GM18499 (cell line): ENCODE measurements at regions not wholly inside any gene's neighbourhood (a gene's known extent, or its start where the extent isn't known, plus 50 kb on each side); places are given as distances from the start of the nearest gene placed in this dataset.
A peak's percentile ranks its signal among the peaks of the same experiment; 100 is the strongest.

Experiments used
- ATAC-seq: cut with Tn5 transposase; IDR thresholded peaks from one replicate; pipeline ENCODE4 v1.9.1; 2021; ENCODE audit warnings: moderate number of reproducible peaks; ENCODE audit not compliant: insufficient read depth, unreplicated experiment

DNA sequence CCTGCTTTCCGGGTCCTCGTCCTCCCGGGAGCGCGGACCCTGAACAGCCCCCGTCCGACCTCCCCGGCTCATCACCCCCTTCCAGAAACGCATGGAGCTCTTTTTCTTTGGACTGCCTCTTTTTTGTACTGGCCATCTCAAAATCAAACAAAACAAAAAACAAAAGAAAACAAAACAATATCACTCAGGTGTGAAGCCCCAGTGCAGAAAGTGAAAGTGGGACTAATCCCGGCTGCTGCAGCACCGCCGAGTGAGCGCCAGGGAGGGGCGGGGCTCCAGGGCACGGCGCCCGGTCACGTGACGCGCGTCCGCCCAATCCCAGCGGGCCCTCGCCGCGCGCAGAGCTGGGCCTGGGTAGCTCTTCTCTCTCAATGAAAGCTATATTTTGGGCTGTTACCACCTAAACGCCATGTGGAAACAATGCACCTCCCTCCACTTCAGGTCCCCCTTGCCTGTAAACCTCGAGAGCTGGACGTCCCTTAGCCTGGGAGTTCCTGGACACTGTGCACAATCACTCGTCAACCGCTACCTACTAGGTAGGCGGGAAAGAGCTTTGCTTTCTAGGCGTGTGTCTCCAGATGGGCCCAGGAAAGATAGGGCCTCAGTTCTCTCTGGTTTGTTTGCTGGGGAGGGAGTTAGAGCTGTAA is 93.7 kb upstream of the PRDM1 start:
- peak; percentile 54 for ATAC-seq

DNA sequence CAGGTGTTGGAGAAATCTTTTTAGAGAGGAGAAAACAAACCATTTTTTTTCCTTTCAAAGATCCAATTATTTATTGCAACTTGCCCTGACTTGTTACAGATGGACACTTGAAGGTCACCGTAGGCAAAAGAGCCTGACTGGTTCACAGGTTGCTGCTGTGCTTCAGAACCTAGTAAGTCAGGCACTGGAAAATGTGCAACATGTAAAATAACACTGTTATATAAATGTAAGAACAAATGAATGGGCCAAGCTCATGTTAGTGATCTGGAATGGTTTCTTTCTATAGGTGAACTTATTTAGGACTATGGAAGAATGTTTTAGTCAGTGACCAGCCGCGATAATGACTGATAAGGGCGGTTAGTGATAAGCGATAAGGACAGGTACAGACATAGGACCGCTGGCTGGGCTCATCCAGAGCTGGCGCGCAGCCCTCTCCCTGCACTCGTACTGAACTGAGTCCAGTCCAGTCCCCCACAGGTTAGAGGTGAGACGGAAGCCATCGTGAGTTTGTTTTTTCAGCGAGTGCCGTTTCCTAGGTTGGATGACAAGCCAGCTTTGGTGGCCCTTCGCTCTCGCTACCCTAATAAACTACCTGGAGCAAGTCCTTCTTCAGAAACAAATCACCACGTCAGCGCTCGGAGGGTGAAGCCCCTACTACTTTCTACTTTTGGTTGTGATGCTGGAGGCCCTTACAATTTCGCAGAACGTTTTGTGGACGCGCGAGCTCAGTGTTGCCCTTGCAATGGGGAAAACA is 94.4 kb upstream of the PRDM1 start:
- ATAC-seq = peak; percentile 24

- ATAC-seq = no peak
Measured at GRCh38 chr6:105990151-105990550, 96.0 kb upstream of the PRDM1 start.

DNA sequence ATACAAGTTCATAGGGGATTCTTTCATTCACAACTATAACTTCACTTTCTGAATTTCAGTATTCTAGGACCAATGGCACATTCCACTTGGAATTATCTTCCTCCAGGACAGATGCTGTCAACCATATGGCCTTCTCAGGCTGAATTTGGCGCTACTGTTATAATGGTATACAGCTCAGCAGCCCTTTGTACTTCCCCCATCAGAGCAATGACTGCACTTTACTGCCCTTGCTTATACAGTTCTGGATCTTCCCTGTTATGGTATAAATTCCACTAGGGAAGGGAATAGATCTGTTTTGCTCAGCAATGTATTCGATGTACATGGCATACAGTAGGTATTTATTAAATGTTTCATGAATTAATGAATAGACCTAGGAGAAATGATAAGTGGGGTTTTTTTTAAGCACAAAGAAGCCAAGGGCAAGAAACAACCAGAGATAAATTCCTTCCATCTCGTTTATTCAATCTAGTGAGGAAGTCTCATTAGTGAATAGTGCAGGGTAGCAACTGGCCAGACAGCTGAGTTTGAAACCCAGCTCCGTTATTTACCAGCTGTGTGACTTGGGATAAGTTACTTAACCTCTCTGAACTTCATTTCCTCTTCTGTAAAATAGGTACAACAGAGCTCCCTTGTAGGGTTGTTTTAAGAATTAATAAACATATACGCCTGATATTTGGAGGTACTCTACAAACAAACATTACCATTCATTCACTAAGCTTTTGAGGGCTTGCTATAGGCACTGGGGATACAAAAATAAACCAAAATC is 97.1 kb upstream of the PRDM1 start:
- no peak for ATAC-seq

DNA sequence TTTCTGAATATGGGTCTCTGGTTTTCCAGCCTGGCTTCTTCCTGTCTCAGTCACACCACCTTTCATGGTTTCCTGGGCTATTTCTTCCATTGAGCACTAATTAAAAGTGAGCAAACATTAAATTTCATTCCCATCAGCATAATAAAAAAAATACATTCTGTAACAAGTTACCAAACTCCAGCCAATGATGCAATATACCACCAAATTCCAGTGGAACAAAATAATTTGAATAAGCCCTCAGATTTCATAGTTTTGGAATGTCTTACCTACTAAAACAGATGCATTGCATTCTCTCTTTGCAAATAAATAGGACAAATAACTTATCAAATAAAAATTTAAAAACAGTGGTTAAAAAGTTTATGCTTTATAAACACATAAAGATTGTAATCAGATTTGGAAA is 97.8 kb upstream of the PRDM1 start:
- ATAC-seq = no peak

DNA sequence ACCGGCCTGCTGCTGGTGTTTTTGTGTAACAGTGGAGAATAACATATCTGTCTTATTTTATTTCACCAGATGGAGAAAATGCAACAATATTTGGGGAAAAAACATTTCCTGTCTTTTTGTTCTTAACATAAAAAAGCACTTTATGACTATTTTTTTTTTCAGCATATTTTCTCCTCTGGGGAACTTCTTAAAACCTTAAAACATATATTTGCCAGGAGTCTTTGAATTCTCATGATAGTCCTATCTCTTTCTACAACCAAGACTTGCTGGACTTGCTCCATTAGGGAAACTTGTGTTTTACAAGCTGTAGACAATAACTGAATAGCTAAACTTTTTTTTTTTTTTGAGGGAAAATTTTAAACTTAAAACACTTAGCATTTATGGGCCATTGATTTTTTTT is 98.6 kb upstream of the PRDM1 start:
- ATAC-seq = no peak

GRCh38 chr6:105986998-105987397 is 99.1 kb upstream of the PRDM1 start:
- ATAC-seq = no peak

GRCh38 chr6:105985816-105986632 is 100.1 kb upstream of the PRDM1 start:
- no peak for ATAC-seq

- ATAC-seq = no peak
Measured at GRCh38 chr6:105985098-105985815, 100.9 kb upstream of the PRDM1 start.

DNA sequence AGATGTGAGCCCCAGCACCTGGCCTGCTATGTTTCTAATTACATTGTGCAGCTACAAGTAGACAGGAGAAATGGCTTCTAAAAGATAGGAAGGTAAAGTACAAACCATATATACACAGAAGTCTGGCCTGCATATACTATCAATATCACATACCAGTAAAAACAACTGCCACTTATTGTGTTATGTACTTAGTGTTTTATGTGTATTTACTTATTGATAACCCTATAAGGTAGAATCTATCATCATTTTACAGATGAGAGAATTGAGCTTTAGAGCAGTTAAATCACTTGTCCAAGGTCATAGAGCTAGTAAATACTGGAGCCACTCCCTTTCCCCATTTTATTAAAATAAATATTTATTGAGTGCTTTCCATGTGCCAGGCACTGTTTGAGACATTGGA is 102.4 kb upstream of the PRDM1 start:
- ATAC-seq = no peak

- ATAC-seq = no peak
Measured at GRCh38 chr6:105982761-105983540, 103.2 kb upstream of the PRDM1 start.

DNA sequence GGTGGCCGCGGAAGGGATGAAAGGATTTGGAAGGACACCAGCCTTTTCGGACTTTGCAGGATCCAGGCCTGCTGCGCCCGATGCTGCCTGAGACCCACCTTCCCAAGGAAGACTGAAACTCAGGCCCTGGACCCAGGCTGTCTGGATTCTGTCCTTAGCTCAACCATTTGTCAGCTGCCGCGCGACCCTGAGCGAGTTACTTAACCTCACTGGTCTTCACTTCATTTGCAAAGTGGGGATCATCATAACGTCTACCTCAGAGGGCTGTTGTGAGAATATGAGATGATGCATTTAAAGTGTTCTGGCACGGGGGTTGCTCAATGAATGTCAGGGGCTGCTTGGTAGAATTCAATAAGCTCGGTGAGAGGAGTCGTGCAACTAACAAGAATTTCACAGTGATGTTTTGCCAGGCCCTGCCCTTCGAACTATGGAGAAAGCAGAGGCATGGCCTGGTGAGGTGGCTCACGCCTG is 104.2 kb upstream of the PRDM1 start:
- ATAC-seq = no peak

- ATAC-seq = no peak
Measured at GRCh38 chr6:105981002-105981887, 104.9 kb upstream of the PRDM1 start.

DNA sequence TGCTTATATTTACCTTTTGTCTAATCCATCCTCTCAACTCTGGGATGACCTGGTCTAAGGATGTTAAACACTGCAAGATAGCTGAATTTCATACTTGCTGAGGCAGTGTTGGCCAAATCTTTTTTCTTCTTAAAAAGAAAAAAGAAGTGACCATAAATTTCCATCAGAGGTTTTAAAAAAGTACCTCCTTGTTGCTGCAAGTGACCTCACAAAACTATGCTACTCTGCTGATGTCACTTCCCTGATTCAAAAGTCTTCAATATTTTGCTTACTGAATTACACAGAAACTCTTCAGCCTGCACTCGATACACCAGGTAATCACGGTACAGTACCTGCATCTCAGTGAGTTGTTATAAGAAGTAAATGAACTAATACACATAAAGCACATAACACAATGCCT is 107.2 kb upstream of the PRDM1 start:
- no peak for ATAC-seq

GRCh38 chr6:105977934-105978504 is 108.1 kb upstream of the PRDM1 start:
- no peak for ATAC-seq

GRCh38 chr6:105974986-105975385 is 111.2 kb upstream of the PRDM1 start:
- ATAC-seq = no peak

DNA sequence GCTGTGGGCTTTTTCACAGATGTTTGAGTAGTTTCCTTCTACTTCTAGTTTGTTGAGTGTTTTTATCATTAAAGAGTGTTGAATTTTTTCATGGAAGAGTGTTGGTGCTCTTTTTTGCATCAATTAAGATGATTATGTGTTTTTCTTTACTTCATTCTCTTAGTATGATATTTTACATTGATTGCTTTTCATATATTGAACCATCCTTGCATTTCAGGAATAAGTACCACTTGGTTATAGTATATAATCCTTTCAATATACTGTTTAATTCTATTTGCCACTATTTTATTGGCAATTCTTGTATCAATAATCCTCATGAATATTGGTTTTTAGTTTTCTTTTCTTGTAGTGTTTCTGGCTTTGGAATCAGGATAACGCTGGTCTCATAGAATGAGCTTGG is 113.7 kb upstream of the PRDM1 start:
- no peak for ATAC-seq
